ENCODE measurements at regions not wholly inside any gene's neighbourhood (a gene's known extent, or its start where the extent isn't known, plus 50 kb on each side); places are given as distances from the start of the nearest gene placed in this dataset.

- Histone ChIP-seq H3K56ac (replicated peaks; ENCODE audit: insufficient read length, low read depth, low read length) (no peak overlapping the region), H2BK5ac (ENCODE audit: low read depth, low read length) (no peak overlapping the region), H4K91ac (replicated peaks; ENCODE audit: insufficient read length, low read length) (no peak overlapping the region), H3K14ac (ENCODE audit: insufficient read length) (no peak overlapping the region), H3K4ac (replicated peaks; ENCODE audit: insufficient read length, low read depth, low read length) (no peak overlapping the region), H2BK15ac (ENCODE audit: low read length) (no peak overlapping the region), H3K23me2 (ENCODE audit: low read depth, low read length) (no peaks in the 10 kb centered on the region), H3K79me1 (ENCODE audit: low read depth, low read length) (no peaks in the 10 kb centered on the region), H3K36me3 (ENCODE audit: control insufficient read depth in 2 of 4, insufficient read depth in 4 of 4, low read length in 3 of 4) (no peaks in the 10 kb centered on the region), H3K4me2 (ENCODE audit: insufficient read depth in 1 of 2, low read depth in 2 of 2, low read length in 2 of 2) (no peak overlapping the region), H2BK120ac (replicated peaks; ENCODE audit: low read depth, low read length) (no peak overlapping the region), H3K18ac (ENCODE audit: extremely low read depth, low read length) (no peak overlapping the region), H2BK12ac (ENCODE audit: low read depth, low read length) (no peak overlapping the region), H4K8ac (ENCODE audit: extremely low read depth, insufficient read depth, low read length) (no peak overlapping the region), H2AK5ac (ENCODE audit: low read depth, low read length) (no peak overlapping the region), H3K9me3 (ENCODE audit: insufficient read depth in 2 of 2, low read depth in 1 of 2, low read length in 1 of 2) (no peaks in the 10 kb centered on the region), H3K9ac (replicated peaks in 1 of 4; ENCODE audit: extremely low read depth in 1 of 4, low read depth in 3 of 4, low read length in 3 of 4) (no peak overlapping the region), H3K27me3 (replicated peaks in 1 of 4; ENCODE audit: control insufficient read depth in 3 of 4, extremely low read depth in 1 of 4, insufficient read depth in 3 of 4, low read length in 3 of 4) (no peaks in the 10 kb centered on the region), H2BK20ac (ENCODE audit: low read length) (no peak overlapping the region), H3K27ac (ENCODE audit: low read depth, low read length) (no peak overlapping the region), H3K23ac (ENCODE audit: insufficient read length) (no peak overlapping the region), H3K4me1 (replicated peaks in 1 of 4; ENCODE audit: control insufficient read depth in 3 of 4, insufficient read depth in 4 of 4, low read length in 3 of 4) (peaks cover 3 to 27% (median 18%) of the 10 kb centered on the region in 4 experiments; a peak in 4 of 7 replicates), H3K4me3 (ENCODE audit: extremely low read depth in 1 of 4, insufficient read depth in 2 of 4, low read depth in 3 of 4, low read length in 4 of 4) (no peak overlapping the region), H3K79me2 (ENCODE audit: control insufficient read depth in 1 of 2, insufficient read depth in 2 of 2, low read length in 2 of 2) (no peaks in the 10 kb centered on the region), H4K5ac (ENCODE audit: insufficient read length, low read depth, low read length) (no peak overlapping the region), H4K20me1 (replicated peaks in 1 of 2; ENCODE audit: control insufficient read depth in 1 of 2, insufficient read depth in 2 of 2, low read length in 2 of 2) (no peaks in the 10 kb centered on the region), H2AFZ (ENCODE audit: low read length) (no peak overlapping the region)
- ChIA-PET POLR2A (ENCODE audit: partially characterized antibody) (no interaction called here), CTCF (ENCODE audit: partially characterized antibody) (no interaction called here)
- FAIRE-seq (no peak), DNase-seq (ENCODE audit: low read depth in 1 of 2, low spot score in 2 of 2) (no peak)
- no peak for TF ChIP-seq EGR1 (IDR thresholded peaks at IDR 0.05; ENCODE audit: borderline replicate concordance, low read depth, low read length)
- TF ChIP-seq ATF2 (IDR thresholded peaks at IDR 0.05; ENCODE audit: low read length) = no peak
- no peak for TF ChIP-seq KDM1A (IDR thresholded peaks at IDR 0.05; ENCODE audit: borderline replicate concordance, low read length)
- no peak for TF ChIP-seq SIRT6 (IDR thresholded peaks at IDR 0.05; ENCODE audit: low read length)
- TF ChIP-seq, protein P1, sequence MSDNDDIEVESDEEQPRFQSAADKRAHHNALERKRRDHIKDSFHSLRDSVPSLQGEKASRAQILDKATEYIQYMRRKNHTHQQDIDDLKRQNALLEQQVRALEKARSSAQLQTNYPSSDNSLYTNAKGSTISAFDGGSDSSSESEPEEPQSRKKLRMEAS (IDR thresholded peaks at IDR 0.05) = no peak
- TF ChIP-seq JUN (IDR thresholded peaks at IDR 0.05; ENCODE audit: low read depth, low read length) = no peak
- TF ChIP-seq HDAC6 (IDR thresholded peaks at IDR 0.05; ENCODE audit: low read depth, low read length) = no peak
- TF ChIP-seq FOSL1 (IDR thresholded peaks at IDR 0.05; ENCODE audit: insufficient read depth, low read depth, low read length) = no peak
- TF ChIP-seq, protein P2, sequence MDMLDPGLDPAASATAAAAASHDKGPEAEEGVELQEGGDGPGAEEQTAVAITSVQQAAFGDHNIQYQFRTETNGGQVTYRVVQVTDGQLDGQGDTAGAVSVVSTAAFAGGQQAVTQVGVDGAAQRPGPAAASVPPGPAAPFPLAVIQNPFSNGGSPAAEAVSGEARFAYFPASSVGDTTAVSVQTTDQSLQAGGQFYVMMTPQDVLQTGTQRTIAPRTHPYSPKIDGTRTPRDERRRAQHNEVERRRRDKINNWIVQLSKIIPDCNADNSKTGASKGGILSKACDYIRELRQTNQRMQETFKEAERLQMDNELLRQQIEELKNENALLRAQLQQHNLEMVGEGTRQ (IDR thresholded peaks at IDR 0.05; ENCODE audit: low read length) = no peak
- no peak for TF ChIP-seq TAF1 (IDR thresholded peaks at IDR 0.05; ENCODE audit: low read depth, low read length)
- TF ChIP-seq CREB1 (IDR thresholded peaks at IDR 0.05) = no peak
- no peak for TF ChIP-seq CBX8 (IDR thresholded peaks at IDR 0.05; ENCODE audit: borderline replicate concordance, low read depth, low read length)
- WGBS, 2 experiments (ENCODE audit: extremely low coverage in 1 of 2, insufficient coverage in 1 of 2, insufficient read length in 1 of 2, insufficient replicate concordance in 2 of 2, low coverage in 1 of 2, low lambda C conversion rate in 2 of 2, missing lambda C conversion rate in 1 of 2) = 92% methylated on average over 2 of the region's 2 CpGs; no CpG with 5 or more reads in 1 of the 2 experiments
Observed at GRCh38 chr6:98635191-98635590, 199.2 kb upstream of the POU3F2 start.
